Endothelial cell of umbilical vein (primary cell): ENCODE measurements at regions not wholly inside any gene's neighbourhood (a gene's known extent, or its start where the extent isn't known, plus 50 kb on each side); places are given as distances from the start of the nearest gene placed in this dataset.

ENCODE experiments used
- BruUV-seq: library from RNA; stranded (reverse); fragments of 400-500 nt; replicated peaks from 2 replicates; lab custom pipeline; 2021; lab: Mats Ljungman, UMichigan
- CTCF ChIA-PET: fragments of 300-600, 350-600 bp; sonication (Branson Sonifier 250); formaldehyde crosslinking; loops from one replicate; lab custom pipeline; 2021; ENCODE audit warnings: antibody characterized with exemption, inconsistent platforms; lab: Charles Lee
- POLR2A ChIA-PET: fragments of 300-600, 350-600 bp; sonication (Branson Sonifier 250); formaldehyde crosslinking; loops from one replicate; lab custom pipeline; 2021; ENCODE audit warnings: antibody characterized with exemption, inconsistent platforms; lab: Charles Lee
- DNase-seq: peaks from one replicate; pipeline ENCODE4 v3.0.0-alpha.2; 2011; ENCODE audit warnings: low read depth, low spot score
- FAIRE-seq: peaks from 2 replicates; lab custom pipeline; 2011; peaks lifted over from hg19 to GRCh38; lab: Jason Lieb, UNC
- H2AFZ ChIP-seq: 2 replicates; pipeline ENCODE4 v1.6.0; 2012; ENCODE audit warnings: low read depth, low read length, control low read depth, inconsistent platforms
- H3K27ac ChIP-seq: 2 replicates; pipeline ENCODE4 v1.5.1; 2011; ENCODE audit warnings: low read depth, mild to moderate bottlenecking, control low read depth, low read length, moderate library complexity; ENCODE audit not compliant: insufficient read depth
- H3K27me3 ChIP-seq, 2 experiments: 2 replicates each; pipeline versions ENCODE4 v1.6.0 to v1.6.1; 2011; ENCODE audit warnings: low read length in 2 of 2, mixed read lengths in 1 of 2; ENCODE audit not compliant: control insufficient read depth in 2 of 2, insufficient read depth in 2 of 2
- H3K36me3 ChIP-seq, 2 experiments: 2 replicates in 1 of 2; 3 replicates in 1 of 2; pipeline ENCODE4 v1.5.1; 2011; ENCODE audit warnings: low read length in 2 of 2, mild to moderate bottlenecking in 1 of 2, moderate library complexity in 1 of 2; ENCODE audit not compliant: control insufficient read depth in 2 of 2, insufficient read depth in 2 of 2; ENCODE audit errors: extremely low read depth in 1 of 2
- H3K4me1 ChIP-seq: 3 replicates; pipeline ENCODE4 v1.5.1; 2011; ENCODE audit warnings: mild to moderate bottlenecking, low read length; ENCODE audit not compliant: control insufficient read depth, insufficient read depth; ENCODE audit errors: extremely low read depth
- H3K4me2 ChIP-seq: 2 replicates; pipeline ENCODE4 v1.6.1; 2011; ENCODE audit warnings: low read length, control low read depth, mixed read lengths; ENCODE audit not compliant: insufficient read depth
- H3K4me3 ChIP-seq, 3 experiments: fragments of 200-600 bp in 1 of 3; sonication (generic), shearing (Covaris generic) in 1 of 3; replicated peaks in 1 of 3; 2 replicates each; pipeline ENCODE4 v1.5.1; 2011 to 2016; ENCODE audit warnings: control low read depth in 3 of 3, low read length in 3 of 3, mild to moderate bottlenecking in 2 of 3, inconsistent platforms in 1 of 3, low read depth in 1 of 3, moderate library complexity in 1 of 3; ENCODE audit not compliant: insufficient read depth in 1 of 3
- H3K79me2 ChIP-seq: 2 replicates; pipeline ENCODE4 v1.6.0; 2012; ENCODE audit warnings: low read length, inconsistent platforms; ENCODE audit not compliant: control insufficient read depth, insufficient read depth
- H3K9ac ChIP-seq: replicated peaks from 2 replicates; pipeline ENCODE3; 2011; ENCODE audit warnings: low read length, control low read depth; ENCODE audit not compliant: insufficient read depth; ENCODE audit errors: extremely low read depth
- H3K9me1 ChIP-seq: replicated peaks from 3 replicates; pipeline ENCODE4 v1.6.0; 2011; ENCODE audit warnings: mild to moderate bottlenecking, low read length; ENCODE audit not compliant: control insufficient read depth, insufficient read depth; ENCODE audit errors: extremely low read depth
- H3K9me3 ChIP-seq: replicated peaks from 2 replicates; pipeline ENCODE4 v1.5.1; 2012; ENCODE audit warnings: low read length, inconsistent platforms; ENCODE audit not compliant: control insufficient read depth, insufficient read depth
- H4K20me1 ChIP-seq: replicated peaks from 2 replicates; pipeline ENCODE3; 2011; ENCODE audit warnings: mild to moderate bottlenecking, low read length; ENCODE audit not compliant: control insufficient read depth, insufficient read depth; ENCODE audit errors: extremely low read depth
- CTCF ChIP-seq, 2 donors: IDR thresholded peaks; 1 replicate in 1 of 2; 2 replicates in 1 of 2; pipeline ENCODE4 v1.5.1; 2011; ENCODE audit warnings: low read length in 2 of 2, mild to moderate bottlenecking in 2 of 2, moderate library complexity in 2 of 2, control low read depth in 1 of 2, inconsistent platforms in 1 of 2, low read depth in 1 of 2; ENCODE audit not compliant: insufficient read depth in 1 of 2; ENCODE audit errors: extremely low read depth in 1 of 2
- EZH2 ChIP-seq: IDR thresholded peaks from 2 replicates; pipeline ENCODE4 v1.6.1; 2012; ENCODE audit warnings: borderline replicate concordance, low read depth, mild to moderate bottlenecking, moderate library complexity, low read length, inconsistent platforms; ENCODE audit not compliant: severe bottlenecking
- FOS ChIP-seq: IDR thresholded peaks from 2 replicates; pipeline ENCODE4 v1.6.1; 2011; ENCODE audit warnings: mild to moderate bottlenecking, low read length, moderate library complexity, borderline replicate concordance; ENCODE audit not compliant: insufficient read depth
- GATA2 ChIP-seq: IDR thresholded peaks from 2 replicates; pipeline ENCODE4 v1.7.0; 2011; ENCODE audit warnings: low read depth, mild to moderate bottlenecking, moderate library complexity, mixed read lengths, low read length; ENCODE audit not compliant: insufficient read length, insufficient read depth
- JUN ChIP-seq: IDR thresholded peaks from 2 replicates; pipeline ENCODE4 v1.6.1; 2011; ENCODE audit warnings: borderline replicate concordance, low read depth; ENCODE audit not compliant: insufficient read length, insufficient read depth
- MAX ChIP-seq: IDR thresholded peaks from 2 replicates; pipeline ENCODE4 v1.6.1; 2011; ENCODE audit not compliant: insufficient read depth, insufficient read length
- MYC ChIP-seq: IDR thresholded peaks from one replicate; pipeline ENCODE4 v1.6.1; 2011; ENCODE audit warnings: mild to moderate bottlenecking, low read depth, low read length
- POLR2A ChIP-seq: IDR thresholded peaks from 2 replicates; pipeline ENCODE4 v1.6.1; 2012; ENCODE audit warnings: low read depth, mild to moderate bottlenecking, control low read depth, low read length
- POLR2AphosphoS5 ChIP-seq: IDR thresholded peaks from 2 replicates; pipeline ENCODE4 v1.6.1; 2012; ENCODE audit warnings: low read depth, mild to moderate bottlenecking, control low read depth, low read length, moderate library complexity; ENCODE audit not compliant: insufficient read depth
- dilution Hi-C: fragments of 300-500 bp; cut with MboI; formaldehyde crosslinking; loops from one replicate; pipeline ENCODE4 v1.15.0; 2019; ENCODE audit warnings: low sequenced_read_pairs; ENCODE audit not compliant: extremely low pct_ligation_motif_present
- intact Hi-C: fragments of 100-400 bp; cut with micrococcal nuclease; formaldehyde crosslinking; loops from one replicate; pipeline ENCODE4 v1.10.0; 2022

- FAIRE-seq (no peak), DNase-seq (no peak)
- dilution Hi-C loops = no loop called here
- ChIA-PET CTCF (no interaction called here), POLR2A (no interaction called here)
- H3K9me3 ChIP-seq = no peaks in the 10 kb centered on the region
- H2AFZ ChIP-seq = no peak overlapping the region
- H4K20me1 ChIP-seq = no peaks in the 10 kb centered on the region
- H3K4me3 ChIP-seq = no peak overlapping the region
- H3K79me2 ChIP-seq = no peaks in the 10 kb centered on the region
- no peaks in the 10 kb centered on the region for H3K36me3 ChIP-seq
- H3K9me1 ChIP-seq = no peaks in the 10 kb centered on the region
- H3K27ac ChIP-seq = no peak overlapping the region
- no peak overlapping the region for H3K4me2 ChIP-seq
- TF ChIP-seq FOS (no peak), POLR2AphosphoS5 (no peak), MYC (no peak), MAX (no peak), EZH2 (no peak), POLR2A (no peak), CTCF (IDR thresholded peaks at IDR 0.05; ENCODE audit: extremely low read depth in 1 of 2, insufficient read depth in 1 of 2, low read depth in 1 of 2, low read length in 2 of 2) (no peak), JUN (no peak), GATA2 (no peak)
- no peaks in the 10 kb centered on the region for H3K27me3 ChIP-seq
- no TSS peak for BruUV-seq
- no peaks in the 10 kb centered on the region for H3K4me1 ChIP-seq
- H3K9ac ChIP-seq = no peak overlapping the region
- intact Hi-C loops = no loop called here
Observed at GRCh38 chr3:76035117-76035516, 249.8 kb upstream of the ZNF717 start.
